PC-9 (cell line): ENCODE measurements at regions not wholly inside any gene's neighbourhood (a gene's known extent, or its start where the extent isn't known, plus 50 kb on each side); places are given as distances from the start of the nearest gene placed in this dataset.

Experiments
- BruUV-seq: library from RNA; stranded (reverse); fragments of 400-500 nt; replicated peaks from 2 replicates; lab custom pipeline; 2021; lab: Mats Ljungman, UMichigan
- CTCF ChIA-PET: fragments of 300-600 bp; sonication (Branson Sonifier 250); formaldehyde crosslinking; loops from one replicate; lab custom pipeline; 2022; ENCODE audit warnings: antibody characterized with exemption; lab: Charles Lee
- POLR2A ChIA-PET: fragments of 300-600 bp; sonication (Branson Sonifier 250); formaldehyde crosslinking; loops from one replicate; lab custom pipeline; 2022; ENCODE audit warnings: antibody characterized with exemption; ENCODE audit not compliant: unreplicated experiment; lab: Charles Lee
- DNase-seq, 2 experiments: peaks; one replicate each; pipeline versions ENCODE4 v3.0.0 to v3.0.0-alpha.2; 2015 to 2022; ENCODE audit warnings: mixed read lengths in 1 of 2
- H2AFZ ChIP-seq: fragments of 200-600 bp; sonication (generic); 2 replicates; pipeline ENCODE4 v1.8.1; 2017; ENCODE audit warnings: antibody characterized with exemption
- H3F3A ChIP-seq: fragments of 200-600 bp; sonication (generic); 2 replicates; pipeline ENCODE4 v1.8.1; 2017; ENCODE audit warnings: antibody characterized with exemption, mild to moderate bottlenecking, low read depth; ENCODE audit not compliant: insufficient read depth
- H3K27ac ChIP-seq: fragments of 200-600 bp; sonication (generic); 2 replicates; pipeline ENCODE4 v1.6.1; 2016; ENCODE audit warnings: mixed run types
- H3K27me3 ChIP-seq: fragments of 200-600 bp; sonication (generic); 2 replicates; pipeline ENCODE4 v1.6.1; 2016; ENCODE audit warnings: low read depth, mixed run types; ENCODE audit not compliant: insufficient read depth
- H3K36me3 ChIP-seq: fragments of 200-600 bp; sonication (generic); 2 replicates; pipeline ENCODE4 v1.6.1; 2016; ENCODE audit warnings: low read depth, mixed run types
- H3K4me1 ChIP-seq: fragments of 200-600 bp; sonication (generic); replicated peaks from 2 replicates; pipeline ENCODE4 v1.6.1; 2016; ENCODE audit warnings: mixed run types; ENCODE audit not compliant: insufficient read depth
- H3K4me2 ChIP-seq: fragments of 200-600 bp; sonication (generic); 2 replicates; pipeline ENCODE4 v1.6.1; 2017; ENCODE audit warnings: mixed run types
- H3K4me3 ChIP-seq: fragments of 200-600 bp; sonication (generic); 2 replicates; pipeline ENCODE4 v1.6.1; 2016; ENCODE audit warnings: mixed run types
- H3K79me2 ChIP-seq: fragments of 200-600 bp; sonication (generic); 2 replicates; pipeline ENCODE4 v1.6.1; 2017; ENCODE audit warnings: low read depth, mixed run types
- H3K9me2 ChIP-seq: fragments of 200-600 bp; sonication (generic); 2 replicates; pipeline ENCODE4 v1.8.1; 2017; ENCODE audit warnings: mild to moderate bottlenecking; ENCODE audit not compliant: insufficient read depth
- H3K9me3 ChIP-seq: fragments of 200-600 bp; sonication (generic); 2 replicates; pipeline ENCODE4 v1.8.1; 2016; ENCODE audit warnings: low read depth; ENCODE audit not compliant: insufficient read depth
- H4K20me1 ChIP-seq: fragments of 200-600 bp; sonication (generic); 2 replicates; pipeline ENCODE4 v1.8.1; 2017; ENCODE audit not compliant: insufficient read depth
- EZH2 ChIP-seq: fragments of 200-600 bp; sonication (generic); IDR thresholded peaks from 2 replicates; pipeline ENCODE4 v1.8.0; 2017; ENCODE audit warnings: antibody characterized with exemption, low read depth
- intact Hi-C: fragments of 100-400 bp; cut with micrococcal nuclease; formaldehyde crosslinking; loops from one replicate; pipeline ENCODE4 v1.10.0; 2022; ENCODE audit not compliant: unreplicated experiment
- TF ChIP-seq, protein P1 (sequence below): fragments of 200-600 bp; sonication (generic); conservative IDR thresholded peaks from 2 replicates; pipeline ENCODE4 v1.6.1; 2017; ENCODE audit warnings: mixed run types, antibody characterized with exemption, mild to moderate bottlenecking, moderate library complexity

GRCh38 chr4:152138451-152138850 lies 377.6 kb upstream of the GATB start:
- H3K9me2 ChIP-seq, result no peaks in the 10 kb centered on the region
- H3K27me3 ChIP-seq, result peaks cover 10% of the 10 kb centered on the region; the same call in 1 of the 2 replicates
- H2AFZ ChIP-seq, result no peak overlapping the region
- H3K27ac ChIP-seq, result no peak overlapping the region
- H3K36me3 ChIP-seq, result no peaks in the 10 kb centered on the region
- DNase-seq, result no peak
- H3K4me1 ChIP-seq, result no peaks in the 10 kb centered on the region
- no peaks in the 10 kb centered on the region for H4K20me1 ChIP-seq
- no peak for TF ChIP-seq EZH2
- TF ChIP-seq, protein P1, sequence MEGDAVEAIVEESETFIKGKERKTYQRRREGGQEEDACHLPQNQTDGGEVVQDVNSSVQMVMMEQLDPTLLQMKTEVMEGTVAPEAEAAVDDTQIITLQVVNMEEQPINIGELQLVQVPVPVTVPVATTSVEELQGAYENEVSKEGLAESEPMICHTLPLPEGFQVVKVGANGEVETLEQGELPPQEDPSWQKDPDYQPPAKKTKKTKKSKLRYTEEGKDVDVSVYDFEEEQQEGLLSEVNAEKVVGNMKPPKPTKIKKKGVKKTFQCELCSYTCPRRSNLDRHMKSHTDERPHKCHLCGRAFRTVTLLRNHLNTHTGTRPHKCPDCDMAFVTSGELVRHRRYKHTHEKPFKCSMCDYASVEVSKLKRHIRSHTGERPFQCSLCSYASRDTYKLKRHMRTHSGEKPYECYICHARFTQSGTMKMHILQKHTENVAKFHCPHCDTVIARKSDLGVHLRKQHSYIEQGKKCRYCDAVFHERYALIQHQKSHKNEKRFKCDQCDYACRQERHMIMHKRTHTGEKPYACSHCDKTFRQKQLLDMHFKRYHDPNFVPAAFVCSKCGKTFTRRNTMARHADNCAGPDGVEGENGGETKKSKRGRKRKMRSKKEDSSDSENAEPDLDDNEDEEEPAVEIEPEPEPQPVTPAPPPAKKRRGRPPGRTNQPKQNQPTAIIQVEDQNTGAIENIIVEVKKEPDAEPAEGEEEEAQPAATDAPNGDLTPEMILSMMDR, result no peak
- no TSS peak for BruUV-seq
- H3K4me2 ChIP-seq, result no peak overlapping the region
- intact Hi-C loops, result no loop called here
- no peaks in the 10 kb centered on the region for H3K9me3 ChIP-seq
- CTCF ChIA-PET, result no interaction called here
- H3K79me2 ChIP-seq, result no peaks in the 10 kb centered on the region
- POLR2A ChIA-PET, result no interaction called here
- H3K4me3 ChIP-seq, result no peak overlapping the region
- no peaks in the 10 kb centered on the region for H3F3A ChIP-seq

DNA sequence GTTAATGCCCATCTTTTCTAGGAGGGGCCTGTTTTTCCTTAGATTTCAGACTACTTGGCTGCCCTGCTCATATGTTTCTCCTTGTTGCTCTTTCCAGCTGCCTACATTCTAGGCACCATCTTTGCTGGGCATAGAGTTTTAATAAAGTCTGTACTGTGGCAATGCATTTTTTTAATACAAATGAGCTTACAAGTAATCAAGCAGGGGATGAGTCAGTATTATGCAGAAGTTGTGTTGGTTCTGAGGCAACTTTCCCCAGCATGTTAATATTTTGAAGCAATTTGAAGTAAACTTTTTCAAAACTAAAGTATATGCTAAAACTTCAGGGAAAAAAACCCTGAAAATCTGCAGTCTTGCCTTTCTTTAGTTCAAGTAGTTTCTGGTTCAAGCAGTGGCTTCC lies 372.0 kb upstream of the GATB start:
- Histone ChIP-seq H3K27me3 (no peaks in the 10 kb centered on the region), H3F3A (no peaks in the 10 kb centered on the region), H3K79me2 (no peaks in the 10 kb centered on the region), H3K9me3 (no peaks in the 10 kb centered on the region), H3K27ac (no peak overlapping the region), H2AFZ (no peak overlapping the region), H3K36me3 (no peaks in the 10 kb centered on the region), H3K4me1 (no peaks in the 10 kb centered on the region), H3K4me2 (no peak overlapping the region), H3K9me2 (no peaks in the 10 kb centered on the region), H4K20me1 (no peaks in the 10 kb centered on the region), H3K4me3 (no peak overlapping the region)
- no peak for DNase-seq
- no TSS peak for BruUV-seq
- ChIA-PET CTCF (no interaction called here), POLR2A (interaction anchor here (0.6 kb wide), 1 partner anchor 111 kb away, joined by 4 read pairs; no protein-coding TSS in a partner anchor)
- intact Hi-C loops, result no loop called here
- TF ChIP-seq EZH2, result no peak
- TF ChIP-seq, protein P1, result no peak

GRCh38 chr4:152128356-152128755 lies 367.5 kb upstream of the GATB start:
- no peak overlapping the region for H2AFZ ChIP-seq
- H3K4me2 ChIP-seq, result no peak overlapping the region
- H3K4me1 ChIP-seq, result no peaks in the 10 kb centered on the region
- BruUV-seq, result no TSS peak
- no peaks in the 10 kb centered on the region for H4K20me1 ChIP-seq
- CTCF ChIA-PET, result no interaction called here
- no peaks in the 10 kb centered on the region for H3F3A ChIP-seq
- no peaks in the 10 kb centered on the region for H3K9me3 ChIP-seq
- TF ChIP-seq EZH2, result no peak
- TF ChIP-seq, protein P1, result no peak
- H3K4me3 ChIP-seq, result no peak overlapping the region
- H3K27ac ChIP-seq, result no peak overlapping the region
- DNase-seq, result no peak
- intact Hi-C loops, result no loop called here
- no peaks in the 10 kb centered on the region for H3K9me2 ChIP-seq
- H3K79me2 ChIP-seq, result no peaks in the 10 kb centered on the region
- H3K36me3 ChIP-seq, result no peaks in the 10 kb centered on the region
- no peaks in the 10 kb centered on the region for H3K27me3 ChIP-seq
- POLR2A ChIA-PET, result no interaction called here
